ENCODE measurements at regions not wholly inside any gene's neighbourhood (a gene's known extent, or its start where the extent isn't known, plus 50 kb on each side); places are given as distances from the start of the nearest gene placed in this dataset.
A peak's percentile ranks its signal among the peaks of the same experiment; 100 is the strongest.

DNA sequence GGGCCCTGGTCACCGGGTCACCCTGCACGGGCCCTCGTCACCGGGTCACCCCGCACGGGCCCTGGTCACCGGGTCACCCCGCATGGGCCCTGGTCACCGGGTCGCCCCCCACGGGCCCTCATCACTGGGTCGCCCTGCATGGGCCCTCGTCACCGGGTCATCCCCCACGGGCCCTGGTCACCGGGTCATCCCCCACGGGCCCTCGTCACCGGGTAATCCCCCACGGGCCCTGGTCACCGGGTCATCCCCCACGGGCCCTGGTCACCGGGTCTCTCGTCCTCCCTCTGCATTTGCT, 77.6 kb downstream of the RIPK4 start:
- TF ChIP-seq, protein P1, sequence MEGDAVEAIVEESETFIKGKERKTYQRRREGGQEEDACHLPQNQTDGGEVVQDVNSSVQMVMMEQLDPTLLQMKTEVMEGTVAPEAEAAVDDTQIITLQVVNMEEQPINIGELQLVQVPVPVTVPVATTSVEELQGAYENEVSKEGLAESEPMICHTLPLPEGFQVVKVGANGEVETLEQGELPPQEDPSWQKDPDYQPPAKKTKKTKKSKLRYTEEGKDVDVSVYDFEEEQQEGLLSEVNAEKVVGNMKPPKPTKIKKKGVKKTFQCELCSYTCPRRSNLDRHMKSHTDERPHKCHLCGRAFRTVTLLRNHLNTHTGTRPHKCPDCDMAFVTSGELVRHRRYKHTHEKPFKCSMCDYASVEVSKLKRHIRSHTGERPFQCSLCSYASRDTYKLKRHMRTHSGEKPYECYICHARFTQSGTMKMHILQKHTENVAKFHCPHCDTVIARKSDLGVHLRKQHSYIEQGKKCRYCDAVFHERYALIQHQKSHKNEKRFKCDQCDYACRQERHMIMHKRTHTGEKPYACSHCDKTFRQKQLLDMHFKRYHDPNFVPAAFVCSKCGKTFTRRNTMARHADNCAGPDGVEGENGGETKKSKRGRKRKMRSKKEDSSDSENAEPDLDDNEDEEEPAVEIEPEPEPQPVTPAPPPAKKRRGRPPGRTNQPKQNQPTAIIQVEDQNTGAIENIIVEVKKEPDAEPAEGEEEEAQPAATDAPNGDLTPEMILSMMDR (IDR thresholded peaks at IDR 0.05), result no peak
- no peak for TF ChIP-seq ZFX (IDR thresholded peaks at IDR 0.05; ENCODE audit: borderline replicate concordance)
- no peak overlapping the region for H3K27ac ChIP-seq

DNA sequence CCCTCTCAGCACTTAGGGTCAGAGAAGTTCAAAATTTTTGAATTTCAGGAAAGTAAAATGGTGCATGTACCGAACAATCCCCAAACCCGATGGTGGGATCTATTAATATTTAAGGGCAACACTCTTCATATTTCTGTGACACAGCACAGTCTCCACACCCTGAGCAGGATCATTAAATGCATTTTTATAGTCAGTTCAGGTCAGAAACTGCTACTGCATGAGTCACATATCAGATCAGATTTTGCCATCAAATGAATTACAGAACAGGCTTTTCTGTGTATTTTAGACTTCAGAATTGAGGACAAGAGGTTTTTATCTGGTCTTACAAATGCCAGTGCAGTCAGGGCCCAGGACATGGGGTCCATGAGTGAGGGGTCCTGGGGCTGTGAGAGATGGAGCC, 79.2 kb downstream of the RIPK4 start:
- H3K27ac ChIP-seq, result no peak overlapping the region
- TF ChIP-seq ZFX (IDR thresholded peaks at IDR 0.05; ENCODE audit: borderline replicate concordance), result no peak
- TF ChIP-seq, protein P1 (IDR thresholded peaks at IDR 0.05), result no peak

DNA sequence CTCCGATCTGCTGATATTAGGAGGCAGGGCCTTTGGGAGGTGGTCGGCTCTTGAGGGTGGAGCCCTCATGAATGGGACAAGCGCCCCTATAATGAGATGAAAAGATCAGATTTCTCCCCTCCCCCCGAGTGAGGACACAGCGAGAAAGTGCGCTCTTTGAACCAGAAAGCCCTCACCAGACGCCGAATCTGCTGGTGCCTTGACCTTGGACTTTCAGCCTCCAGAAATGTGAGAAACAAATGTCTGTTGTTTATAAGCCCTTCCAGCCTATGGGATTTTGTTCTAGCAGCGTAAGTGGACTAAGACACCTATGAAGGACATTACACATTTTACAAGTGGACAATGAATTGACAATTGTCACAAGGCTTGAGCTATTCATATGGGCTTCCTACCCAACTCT, 80.2 kb downstream of the RIPK4 start:
- TF ChIP-seq, protein P1 (IDR thresholded peaks at IDR 0.05), result no peak
- no peak for TF ChIP-seq ZFX (IDR thresholded peaks at IDR 0.05; ENCODE audit: borderline replicate concordance)
- no peak overlapping the region for H3K27ac ChIP-seq

DNA sequence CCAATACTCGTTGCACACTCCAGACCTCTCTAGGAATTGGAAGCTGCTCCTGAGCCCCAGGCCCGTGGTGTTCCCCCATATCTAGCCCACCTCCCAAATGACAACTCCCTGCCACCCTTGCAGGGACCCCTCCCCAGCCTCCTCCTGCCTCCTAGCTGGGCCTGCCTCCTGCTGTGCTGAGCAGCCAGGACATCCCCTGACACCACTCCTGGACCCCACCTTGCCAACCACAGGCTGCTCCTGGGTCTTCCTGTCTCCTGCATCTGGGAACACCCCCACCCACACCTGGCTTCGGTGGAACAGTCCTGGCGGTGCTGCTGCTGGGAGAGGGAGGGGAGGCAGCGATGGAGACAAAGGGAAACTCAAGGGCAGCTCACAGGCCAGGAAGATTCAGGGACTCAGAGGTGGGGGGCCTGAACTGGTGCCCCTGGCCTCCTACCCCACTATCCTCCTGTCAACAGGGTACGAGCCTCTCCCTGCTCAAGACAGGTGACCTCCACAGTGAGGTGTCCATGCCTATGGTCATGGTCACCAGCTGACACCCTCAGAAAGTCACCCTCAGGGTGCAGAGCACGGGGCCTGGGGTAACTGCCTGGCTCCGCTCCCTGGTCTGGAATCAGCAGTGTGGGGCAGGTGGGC, 81.2 kb downstream of the RIPK4 start:
- no peak overlapping the region for H3K27ac ChIP-seq
- no peak for TF ChIP-seq ZFX (IDR thresholded peaks at IDR 0.05; ENCODE audit: borderline replicate concordance)
- TF ChIP-seq, protein P1 (IDR thresholded peaks at IDR 0.05), result no peak

DNA sequence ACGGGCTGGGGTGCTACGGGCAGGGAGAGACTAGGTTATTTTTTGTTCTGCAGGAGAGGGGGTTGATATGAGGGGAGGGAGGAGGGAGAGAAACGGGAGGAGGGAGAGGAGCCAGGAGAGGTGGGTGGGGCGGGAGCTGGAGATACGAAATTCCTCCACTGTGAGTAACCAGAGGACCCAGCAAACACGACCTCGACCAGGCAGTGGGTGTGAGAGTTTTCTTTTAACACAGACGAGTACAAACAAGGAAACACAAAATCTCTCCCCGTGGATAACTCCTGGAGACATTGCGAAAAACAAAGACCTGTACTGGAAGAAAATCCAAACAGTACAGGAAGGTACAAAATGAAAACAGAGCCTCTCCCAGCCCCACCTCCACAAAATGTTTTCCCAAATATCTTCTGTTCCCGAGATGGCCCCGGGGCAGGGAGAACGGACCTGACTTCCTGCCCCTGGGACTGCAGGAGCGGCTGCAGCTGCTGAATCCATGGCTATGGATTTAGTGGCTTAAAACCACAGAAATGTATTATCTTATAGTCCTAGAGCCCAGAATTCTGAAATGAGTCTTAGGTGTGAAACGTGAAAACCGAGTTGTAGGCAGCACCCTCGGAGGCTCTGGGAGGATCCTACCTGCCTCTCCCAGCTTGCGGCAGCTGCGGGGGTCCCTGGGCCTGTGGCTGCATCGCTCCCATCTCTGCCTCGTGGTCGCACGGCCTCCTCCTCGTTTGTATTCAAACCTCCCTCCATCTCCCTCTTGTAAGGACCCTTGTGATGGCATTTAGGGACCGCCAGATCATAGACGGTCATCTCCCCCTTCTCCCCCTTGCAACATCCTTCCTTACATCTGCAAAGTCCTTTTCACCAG, 82.2 kb downstream of the RIPK4 start:
- no peak overlapping the region for H3K27ac ChIP-seq
- TF ChIP-seq, protein P1 (IDR thresholded peaks at IDR 0.05), result no peak
- TF ChIP-seq ZFX (IDR thresholded peaks at IDR 0.05; ENCODE audit: borderline replicate concordance), result no peak

DNA sequence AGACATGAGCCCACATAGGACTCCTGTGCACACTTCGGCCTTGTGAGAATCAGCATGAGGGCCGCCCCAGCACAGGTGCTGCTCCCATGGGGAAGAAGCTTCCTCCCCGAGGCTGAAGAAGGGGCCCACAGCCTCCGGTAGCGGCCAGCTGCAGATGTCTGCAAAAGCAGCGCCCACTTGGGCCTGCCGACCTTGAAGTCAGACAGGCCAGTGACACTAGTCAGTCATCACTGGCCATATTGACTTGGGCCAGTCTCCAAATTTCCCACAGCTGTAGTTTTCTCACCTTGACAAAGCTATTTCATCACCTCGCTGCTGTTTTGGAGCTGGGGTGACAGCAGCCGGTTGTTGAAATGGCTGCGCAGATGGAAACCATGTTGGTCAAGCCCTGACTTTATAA, 83.0 kb downstream of the RIPK4 start:
- no peak overlapping the region for H3K27ac ChIP-seq
- TF ChIP-seq, protein P1 (IDR thresholded peaks at IDR 0.05), result no peak
- no peak for TF ChIP-seq ZFX (IDR thresholded peaks at IDR 0.05; ENCODE audit: borderline replicate concordance)

DNA sequence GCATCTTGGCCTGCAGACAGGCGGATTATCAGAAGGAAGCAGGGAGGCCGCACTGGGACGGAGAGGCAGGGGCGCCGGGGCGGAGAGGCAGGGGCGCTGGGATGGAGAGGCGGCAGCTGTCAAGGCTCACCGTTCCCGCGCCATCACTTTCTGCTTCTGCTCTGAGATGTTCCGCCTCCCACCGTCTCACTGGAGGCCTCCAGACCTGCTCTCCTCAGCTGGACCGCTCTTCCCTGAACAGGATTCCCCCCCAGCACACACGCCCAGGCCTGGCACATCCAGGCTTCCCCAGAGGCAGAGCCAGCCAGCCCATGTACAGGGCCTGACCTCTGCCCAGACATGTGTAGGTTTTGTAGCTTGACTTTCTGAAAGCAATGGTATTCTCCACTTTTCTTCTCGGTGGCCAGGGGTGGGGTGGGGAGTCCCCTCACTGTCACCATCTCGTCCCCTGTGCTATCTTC, 84.1 kb downstream of the RIPK4 start:
- TF ChIP-seq, protein P1 (IDR thresholded peaks at IDR 0.05), result no peak
- TF ChIP-seq ZFX (IDR thresholded peaks at IDR 0.05; ENCODE audit: borderline replicate concordance), result no peak
- peak overlapping the region; percentile 99; the same call in 1 of the 2 replicates for H3K27ac ChIP-seq
